Brain microvascular endothelial cell (primary cell): ENCODE measurements at regions not wholly inside any gene's neighbourhood (a gene's known extent, or its start where the extent isn't known, plus 50 kb on each side); places are given as distances from the start of the nearest gene placed in this dataset.

Experiments
- DNase-seq: peaks from one replicate; pipeline ENCODE4 v3.0.0-alpha.2; 2020
- H3K27ac ChIP-seq: fragments of 250-450 bp; sonication (Bioruptor Pico); 2 replicates; pipeline ENCODE4 v1.5.1; 2020; ENCODE audit warnings: mild to moderate bottlenecking, moderate library complexity
- H3K27me3 ChIP-seq: fragments of 250-450 bp; sonication (Bioruptor Pico); replicated peaks from 2 replicates; pipeline ENCODE4 v1.5.1; 2020; ENCODE audit warnings: mild to moderate bottlenecking
- H3K36me3 ChIP-seq: fragments of 250-450 bp; sonication (Bioruptor Pico); replicated peaks from 2 replicates; pipeline ENCODE4 v1.5.1; 2020; ENCODE audit warnings: mild to moderate bottlenecking
- H3K4me3 ChIP-seq: 2 replicates; pipeline ENCODE4 v1.5.1; 2011; ENCODE audit warnings: low read depth, mild to moderate bottlenecking, control low read depth, low read length, moderate library complexity
- in situ Hi-C: cut with HindIII; loops from 2 replicates; pipeline ENCODE4 v1.10.0; 2017; ENCODE audit warnings: low sequenced_read_pairs, low pct_ligation_motif_present
- TF ChIP-seq, protein P1 (sequence below): IDR thresholded peaks from 2 replicates; pipeline ENCODE4 v1.5.1; 2011; ENCODE audit warnings: low read depth, mild to moderate bottlenecking, moderate library complexity, low read length, control low read depth, inconsistent platforms; ENCODE audit errors: missing control alignments

DNA sequence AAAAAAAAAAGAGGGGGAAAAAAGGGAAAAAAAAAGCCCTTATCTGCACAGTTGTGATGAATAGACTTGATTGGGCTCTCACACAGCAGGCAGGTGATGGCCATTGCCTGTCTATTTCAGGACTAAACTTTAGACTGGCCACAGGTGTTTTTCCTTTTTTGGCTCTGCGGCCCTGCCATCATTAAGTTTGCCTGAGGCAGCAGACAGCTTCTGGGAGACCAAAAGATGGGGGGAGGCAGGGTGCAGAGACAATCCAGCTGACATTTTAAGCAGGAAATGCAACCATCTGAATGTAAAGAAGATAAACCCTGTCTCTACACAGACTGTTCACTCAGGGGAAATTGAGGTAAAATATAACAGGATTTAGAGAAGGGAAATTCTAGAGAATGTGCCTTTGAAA is 295.0 kb upstream of the KCNH8 start:
- Histone ChIP-seq H3K4me3 (no peak overlapping the region), H3K36me3 (no peaks in the 10 kb centered on the region), H3K27me3 (no peaks in the 10 kb centered on the region), H3K27ac (no peak overlapping the region)
- TF ChIP-seq, protein P1, sequence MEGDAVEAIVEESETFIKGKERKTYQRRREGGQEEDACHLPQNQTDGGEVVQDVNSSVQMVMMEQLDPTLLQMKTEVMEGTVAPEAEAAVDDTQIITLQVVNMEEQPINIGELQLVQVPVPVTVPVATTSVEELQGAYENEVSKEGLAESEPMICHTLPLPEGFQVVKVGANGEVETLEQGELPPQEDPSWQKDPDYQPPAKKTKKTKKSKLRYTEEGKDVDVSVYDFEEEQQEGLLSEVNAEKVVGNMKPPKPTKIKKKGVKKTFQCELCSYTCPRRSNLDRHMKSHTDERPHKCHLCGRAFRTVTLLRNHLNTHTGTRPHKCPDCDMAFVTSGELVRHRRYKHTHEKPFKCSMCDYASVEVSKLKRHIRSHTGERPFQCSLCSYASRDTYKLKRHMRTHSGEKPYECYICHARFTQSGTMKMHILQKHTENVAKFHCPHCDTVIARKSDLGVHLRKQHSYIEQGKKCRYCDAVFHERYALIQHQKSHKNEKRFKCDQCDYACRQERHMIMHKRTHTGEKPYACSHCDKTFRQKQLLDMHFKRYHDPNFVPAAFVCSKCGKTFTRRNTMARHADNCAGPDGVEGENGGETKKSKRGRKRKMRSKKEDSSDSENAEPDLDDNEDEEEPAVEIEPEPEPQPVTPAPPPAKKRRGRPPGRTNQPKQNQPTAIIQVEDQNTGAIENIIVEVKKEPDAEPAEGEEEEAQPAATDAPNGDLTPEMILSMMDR, result no peak
- DNase-seq, result no peak
- in situ Hi-C loops, result no loop called here

DNA sequence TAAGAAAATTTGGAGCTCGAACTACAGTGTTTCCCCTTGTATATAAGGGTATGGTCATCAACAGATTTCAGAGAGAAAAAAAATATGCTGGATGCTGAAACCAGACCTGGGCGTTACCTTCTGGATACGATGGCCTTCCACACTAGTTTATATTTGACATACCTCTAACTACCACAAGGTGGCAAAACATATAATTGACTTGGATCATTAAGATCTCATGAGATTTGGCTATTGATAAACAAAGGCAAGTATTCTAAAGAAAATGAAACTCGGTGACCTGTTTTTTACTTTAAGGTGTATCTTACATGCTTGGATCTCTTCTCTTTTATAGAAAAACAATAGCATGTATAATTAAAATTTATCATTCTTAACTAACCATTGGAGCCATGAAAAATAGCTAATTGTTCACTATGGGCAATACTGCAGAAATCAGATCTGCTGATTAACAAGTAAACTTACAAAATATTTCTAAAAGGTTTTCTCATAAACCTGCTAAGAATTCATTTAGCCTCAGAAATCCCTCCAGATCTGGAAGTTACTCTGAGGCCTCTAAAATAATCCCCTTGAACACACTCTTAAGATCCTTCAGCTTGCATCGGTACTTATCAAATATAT is 300.6 kb upstream of the KCNH8 start:
- Histone ChIP-seq H3K36me3 (no peaks in the 10 kb centered on the region), H3K27ac (no peak overlapping the region), H3K27me3 (no peaks in the 10 kb centered on the region), H3K4me3 (no peak overlapping the region)
- TF ChIP-seq, protein P1, result peak; percentile 10
- in situ Hi-C loops, result no loop called here
- no peak for DNase-seq

DNA sequence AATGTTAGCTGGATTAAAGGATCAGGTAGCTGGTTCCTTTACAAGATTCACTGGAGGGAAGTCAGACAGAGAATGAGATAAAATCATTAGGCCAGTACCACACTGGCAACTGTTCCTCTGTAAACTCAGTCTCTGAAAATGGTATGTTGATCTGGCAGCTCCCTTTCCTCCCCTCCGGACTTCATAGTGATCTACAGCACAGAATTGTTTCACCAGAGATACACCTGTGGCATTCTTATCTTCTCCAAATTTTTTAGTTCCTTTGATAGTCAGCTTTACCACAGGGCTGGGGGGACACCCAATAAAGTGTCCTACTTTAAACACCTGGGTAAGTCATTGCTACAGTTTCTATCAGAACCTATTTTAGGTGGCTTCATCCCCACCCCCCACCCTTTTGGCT is 304.3 kb upstream of the KCNH8 start:
- H3K36me3 ChIP-seq, result no peaks in the 10 kb centered on the region
- in situ Hi-C loops, result no loop called here
- TF ChIP-seq, protein P1, result no peak

DNA sequence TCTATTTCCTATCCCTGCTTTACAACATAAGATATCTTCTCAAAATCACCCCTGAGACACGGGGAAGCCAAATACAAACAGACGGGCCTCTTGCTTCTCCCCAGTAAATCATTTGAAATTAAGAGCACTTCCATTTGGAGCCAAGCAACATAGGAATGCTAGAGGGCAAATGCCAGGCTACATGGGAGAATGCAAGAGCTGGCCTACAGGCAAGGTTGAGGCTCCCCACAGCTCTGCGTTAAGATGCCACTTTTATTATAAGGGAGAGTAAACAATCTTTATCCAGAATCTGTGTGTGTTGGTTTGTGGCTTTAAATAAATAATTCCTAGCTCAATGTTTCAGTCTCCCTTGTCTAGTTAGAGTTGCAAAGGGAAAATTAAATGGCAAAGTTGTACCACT is 305.1 kb upstream of the KCNH8 start:
- Histone ChIP-seq H3K27ac (no peak overlapping the region), H3K4me3 (no peak overlapping the region), H3K27me3 (no peaks in the 10 kb centered on the region), H3K36me3 (no peaks in the 10 kb centered on the region)
- in situ Hi-C loops, result no loop called here
- no peak for DNase-seq
- TF ChIP-seq, protein P1, result no peak

More for the DNA sequence above, 304.3 kb upstream of the KCNH8 start:
- no peak overlapping the region for H3K27ac ChIP-seq
- no peaks in the 10 kb centered on the region for H3K27me3 ChIP-seq
- no peak overlapping the region for H3K4me3 ChIP-seq
- no peak for DNase-seq

DNA sequence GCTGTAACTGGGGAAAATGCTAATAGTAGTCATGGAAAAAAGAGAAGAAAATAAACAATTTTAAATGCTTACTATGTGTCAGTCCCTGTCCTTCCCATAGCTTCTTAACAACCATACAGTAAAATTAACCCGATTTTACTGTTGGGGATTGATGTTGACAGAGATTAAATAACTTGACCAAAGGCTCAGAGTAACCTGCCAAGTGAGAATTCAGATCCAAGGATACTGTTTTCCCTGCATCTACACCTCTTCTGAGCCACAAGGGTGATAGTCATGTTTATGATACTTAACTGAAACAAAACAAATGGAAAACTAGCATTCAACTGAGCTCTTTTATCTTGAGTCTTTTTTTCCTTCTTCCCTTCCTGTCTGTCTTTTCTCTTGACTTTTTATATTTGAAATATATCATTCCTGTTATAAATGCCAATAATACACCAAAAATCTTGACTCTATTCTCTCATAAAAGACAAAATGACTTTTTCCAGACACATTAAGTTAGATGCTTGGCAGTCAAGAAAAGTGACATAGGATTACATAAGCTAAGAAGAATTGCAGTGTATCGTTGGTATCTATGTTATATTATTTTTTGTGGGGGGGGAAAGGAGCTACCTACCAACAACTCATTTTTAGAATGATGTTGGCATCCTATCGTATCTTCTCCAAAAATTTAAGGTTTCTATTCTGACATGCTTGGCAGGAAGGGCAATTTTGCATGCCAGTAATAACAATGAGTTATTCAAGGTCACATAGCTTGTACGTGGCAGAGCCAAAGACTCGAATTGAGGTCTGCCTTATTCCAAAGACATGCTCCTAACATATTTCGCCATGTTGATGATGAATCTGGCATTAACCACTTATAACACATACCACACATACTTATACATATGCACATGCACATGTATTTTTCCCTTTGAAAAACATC is 306.6 kb upstream of the KCNH8 start:
- in situ Hi-C loops, result no loop called here
- TF ChIP-seq, protein P1, result no peak

More for the DNA sequence above, 306.6 kb upstream of the KCNH8 start:
- H3K27me3 ChIP-seq, result no peaks in the 10 kb centered on the region
- no peak for DNase-seq
- no peaks in the 10 kb centered on the region for H3K36me3 ChIP-seq
- no peak overlapping the region for H3K4me3 ChIP-seq
- H3K27ac ChIP-seq, result no peak overlapping the region
